GM23338 (cell line): ENCODE measurements at regions not wholly inside any gene's neighbourhood (a gene's known extent, or its start where the extent isn't known, plus 50 kb on each side); places are given as distances from the start of the nearest gene placed in this dataset.

Experiments used
- ATAC-seq: fragments of 200-7000 bp; cut with Tn5 transposase; 3 replicates; pipeline ENCODE4 v1.9.1; 2020
- DNase-seq: peaks from one replicate; pipeline ENCODE4 v3.0.0-alpha.2; 2015; ENCODE audit warnings: low spot score
- H2AFZ ChIP-seq: fragments of 200-600 bp; sonication (generic); 2 replicates; pipeline ENCODE4 v1.8.0; 2016; ENCODE audit warnings: antibody characterized with exemption, mild to moderate bottlenecking, moderate library complexity
- H3F3A ChIP-seq: fragments of 200-600 bp; sonication (generic); replicated peaks from 2 replicates; pipeline ENCODE4 v1.8.0; 2017; ENCODE audit warnings: antibody characterized with exemption, mixed run types, low read depth
- H3K27ac ChIP-seq: fragments of 200-600 bp; sonication (generic); 2 replicates; pipeline ENCODE4 v1.6.1; 2016; ENCODE audit warnings: low read depth
- H3K27me3 ChIP-seq: fragments of 200-600 bp; sonication (generic); 2 replicates; pipeline ENCODE4 v1.8.0; 2016; ENCODE audit warnings: mild to moderate bottlenecking, mixed run types, moderate library complexity; ENCODE audit not compliant: insufficient read depth
- H3K36me3 ChIP-seq: fragments of 200-600 bp; sonication (generic); 2 replicates; pipeline ENCODE4 v1.8.0; 2016; ENCODE audit warnings: mild to moderate bottlenecking; ENCODE audit not compliant: insufficient read depth
- H3K4me1 ChIP-seq: fragments of 200-600 bp; sonication (generic); 2 replicates; pipeline ENCODE4 v1.8.0; 2016; ENCODE audit warnings: mild to moderate bottlenecking, moderate library complexity; ENCODE audit not compliant: insufficient read depth
- H3K4me2 ChIP-seq: fragments of 200-600 bp; sonication (generic); 2 replicates; pipeline ENCODE4 v1.7.1; 2017; ENCODE audit warnings: mixed run types
- H3K4me3 ChIP-seq: fragments of 200-600 bp; sonication (generic); 2 replicates; pipeline ENCODE4 v1.6.1; 2016; ENCODE audit warnings: mixed run types
- H3K79me2 ChIP-seq: fragments of 200-600 bp; sonication (generic); replicated peaks from 2 replicates; pipeline ENCODE4 v1.8.0; 2017; ENCODE audit warnings: mild to moderate bottlenecking; ENCODE audit not compliant: insufficient read depth
- H3K9me2 ChIP-seq: fragments of 200-600 bp; sonication (generic); 2 replicates; pipeline ENCODE4 v1.8.0; 2017; ENCODE audit not compliant: insufficient read depth
- H4K20me1 ChIP-seq: fragments of 200-600 bp; sonication (generic); replicated peaks from 2 replicates; pipeline ENCODE4 v1.8.0; 2017; ENCODE audit warnings: mild to moderate bottlenecking; ENCODE audit not compliant: insufficient read depth
- H3K27ac Mint-ChIP-seq: 2 replicates; pipeline ENCODE4 v1.8.0; 2020; ENCODE audit warnings: inconsistent platforms, mild to moderate bottlenecking, moderate library complexity, mixed read lengths
- H3K27me3 Mint-ChIP-seq: 3 replicates; pipeline ENCODE4 v1.8.0; 2022; ENCODE audit warnings: low read depth, mild to moderate bottlenecking, moderate library complexity, mixed read lengths, inconsistent platforms; ENCODE audit not compliant: insufficient read depth, poor library complexity
- H3K36me3 Mint-ChIP-seq: 3 replicates; pipeline ENCODE4 v1.8.0; 2021; ENCODE audit warnings: low read depth, mild to moderate bottlenecking, inconsistent platforms, moderate library complexity, mixed read lengths
- H3K4me1 Mint-ChIP-seq: 3 replicates; pipeline ENCODE4 v1.8.0; 2020; ENCODE audit warnings: mild to moderate bottlenecking, inconsistent platforms, mixed read lengths
- H3K4me3 Mint-ChIP-seq: 3 replicates; pipeline ENCODE4 v1.8.0; 2021; ENCODE audit warnings: moderate library complexity, mild to moderate bottlenecking, inconsistent platforms, mixed read lengths
- H3K9me3 Mint-ChIP-seq: 3 replicates; pipeline ENCODE4 v1.8.0; 2020; ENCODE audit warnings: moderate library complexity, mild to moderate bottlenecking, inconsistent platforms, mixed read lengths
- CTCF ChIP-seq, 2 experiments: fragments of 200-600 bp in 1 of 2; sonication (generic) in 1 of 2; conservative IDR thresholded peaks; 2 replicates each; pipeline versions ENCODE4 v1.5.1 to v1.6.1; 2016 to 2017; ENCODE audit warnings: antibody characterized with exemption in 2 of 2, low read depth in 2 of 2, mild to moderate bottlenecking in 2 of 2, moderate library complexity in 1 of 2
- TF ChIP-seq, protein P1 (sequence below): IDR thresholded peaks from one replicate; pipeline ENCODE4 v1.6.1; 2018; ENCODE audit warnings: antibody characterized with exemption; ENCODE audit not compliant: unreplicated experiment

DNA sequence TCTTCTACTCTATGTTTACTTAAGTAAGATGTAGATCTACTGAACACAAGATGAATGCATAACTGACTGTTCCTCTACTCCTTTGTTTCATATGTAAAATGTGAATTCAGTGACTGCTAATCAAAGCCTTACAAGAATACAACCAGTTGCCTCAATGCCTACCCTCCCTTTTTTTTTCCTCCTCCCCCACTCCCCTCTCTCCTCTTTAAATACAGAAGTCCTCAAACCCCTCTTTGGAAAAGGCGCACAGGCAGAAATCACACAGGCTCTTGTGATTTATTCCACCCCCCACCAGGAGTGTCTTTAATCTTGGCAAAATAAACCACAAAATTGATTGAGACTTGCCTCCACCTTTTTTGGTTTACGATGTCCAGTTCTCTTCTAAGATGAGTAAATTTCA lies 398.5 kb downstream of the DMAC1 start (continued):
- TF ChIP-seq, protein P1, sequence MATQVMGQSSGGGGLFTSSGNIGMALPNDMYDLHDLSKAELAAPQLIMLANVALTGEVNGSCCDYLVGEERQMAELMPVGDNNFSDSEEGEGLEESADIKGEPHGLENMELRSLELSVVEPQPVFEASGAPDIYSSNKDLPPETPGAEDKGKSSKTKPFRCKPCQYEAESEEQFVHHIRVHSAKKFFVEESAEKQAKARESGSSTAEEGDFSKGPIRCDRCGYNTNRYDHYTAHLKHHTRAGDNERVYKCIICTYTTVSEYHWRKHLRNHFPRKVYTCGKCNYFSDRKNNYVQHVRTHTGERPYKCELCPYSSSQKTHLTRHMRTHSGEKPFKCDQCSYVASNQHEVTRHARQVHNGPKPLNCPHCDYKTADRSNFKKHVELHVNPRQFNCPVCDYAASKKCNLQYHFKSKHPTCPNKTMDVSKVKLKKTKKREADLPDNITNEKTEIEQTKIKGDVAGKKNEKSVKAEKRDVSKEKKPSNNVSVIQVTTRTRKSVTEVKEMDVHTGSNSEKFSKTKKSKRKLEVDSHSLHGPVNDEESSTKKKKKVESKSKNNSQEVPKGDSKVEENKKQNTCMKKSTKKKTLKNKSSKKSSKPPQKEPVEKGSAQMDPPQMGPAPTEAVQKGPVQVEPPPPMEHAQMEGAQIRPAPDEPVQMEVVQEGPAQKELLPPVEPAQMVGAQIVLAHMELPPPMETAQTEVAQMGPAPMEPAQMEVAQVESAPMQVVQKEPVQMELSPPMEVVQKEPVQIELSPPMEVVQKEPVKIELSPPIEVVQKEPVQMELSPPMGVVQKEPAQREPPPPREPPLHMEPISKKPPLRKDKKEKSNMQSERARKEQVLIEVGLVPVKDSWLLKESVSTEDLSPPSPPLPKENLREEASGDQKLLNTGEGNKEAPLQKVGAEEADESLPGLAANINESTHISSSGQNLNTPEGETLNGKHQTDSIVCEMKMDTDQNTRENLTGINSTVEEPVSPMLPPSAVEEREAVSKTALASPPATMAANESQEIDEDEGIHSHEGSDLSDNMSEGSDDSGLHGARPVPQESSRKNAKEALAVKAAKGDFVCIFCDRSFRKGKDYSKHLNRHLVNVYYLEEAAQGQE: no peak

GRCh38 chr9:7394002-7394774 lies 405.4 kb downstream of the DMAC1 start:
- H3K27me3 ChIP-seq: no peaks in the 10 kb centered on the region
- no peaks in the 10 kb centered on the region for H3K36me3 ChIP-seq
- peaks cover 6% of the 10 kb centered on the region; the same call in 2 of the 3 replicates for H3K4me1 Mint-ChIP-seq
- no peak overlapping the region for H3K4me3 ChIP-seq
- no peaks in the 10 kb centered on the region for H3F3A ChIP-seq
- peak; percentile 93 for ATAC-seq
- no peaks in the 10 kb centered on the region for H3K27me3 Mint-ChIP-seq
- no peaks in the 10 kb centered on the region for H3K79me2 ChIP-seq
- H3K4me3 Mint-ChIP-seq: no peak overlapping the region
- TF ChIP-seq, protein P1: no peak
- TF ChIP-seq CTCF (conservative IDR thresholded peaks at IDR 0.05; ENCODE audit: low read depth in 2 of 2): peak; percentile 29 to 40; a peak in 2 of 4 replicates
- no peaks in the 10 kb centered on the region for H3K36me3 Mint-ChIP-seq
- H3K9me2 ChIP-seq: no peaks in the 10 kb centered on the region
- no peak overlapping the region for H3K27ac ChIP-seq
- H2AFZ ChIP-seq: peak overlapping the region; percentile 80; the same call in 1 of the 2 replicates
- no peaks in the 10 kb centered on the region for H4K20me1 ChIP-seq
- 0 out of 2 replicates have a peak, but pooled peaks cover 2% of the 10 kb centered on the region for H3K4me1 ChIP-seq
- no peaks in the 10 kb centered on the region for H3K9me3 Mint-ChIP-seq
- peak; percentile 58 for DNase-seq
- no peak overlapping the region for H3K4me2 ChIP-seq
- no peak overlapping the region for H3K27ac Mint-ChIP-seq
